CD4-positive, alpha-beta memory T cell (primary cell): ENCODE measurements at regions not wholly inside any gene's neighbourhood (a gene's known extent, or its start where the extent isn't known, plus 50 kb on each side); places are given as distances from the start of the nearest gene placed in this dataset.
"Not testable (repeated sequence)": the region's sequence is repeated elsewhere in the genome, so short reads cannot be mapped to it uniquely, and the experiment has no call there.

Experiments used
- CTCF ChIA-PET: fragments of 350-600 bp; sonication (Branson Sonifier 250); formaldehyde crosslinking; loops from one replicate; lab custom pipeline; 2021; ENCODE audit warnings: inconsistent platforms; ENCODE audit not compliant: partially characterized antibody; lab: Charles Lee
- POLR2A ChIA-PET: fragments of 350-600 bp; sonication (Branson Sonifier 250); formaldehyde crosslinking; loops from one replicate; lab custom pipeline; 2021; ENCODE audit not compliant: partially characterized antibody; lab: Charles Lee
- DNase-seq, 5 donors: peaks; one replicate each; pipeline versions ENCODE4 v3.0.0 to v3.0.0-alpha.2; 2020 to 2022; ENCODE audit warnings: mixed read lengths in 1 of 5
- H3K27ac ChIP-seq: one replicate; pipeline ENCODE4 v1.7.0; 2013; ENCODE audit warnings: low read depth, low read length
- H3K27me3 ChIP-seq: 2 replicates; pipeline ENCODE4 v1.7.0; 2013; ENCODE audit warnings: mild to moderate bottlenecking, low read length, moderate library complexity; ENCODE audit not compliant: insufficient read depth
- H3K36me3 ChIP-seq: 2 replicates; pipeline ENCODE4 v1.7.0; 2013; ENCODE audit warnings: mild to moderate bottlenecking, low read length, moderate library complexity; ENCODE audit not compliant: insufficient read depth
- H3K4me1 ChIP-seq: 2 replicates; pipeline ENCODE4 v1.7.0; 2013; ENCODE audit warnings: mild to moderate bottlenecking, low read length, moderate library complexity; ENCODE audit not compliant: insufficient read depth
- H3K4me3 ChIP-seq, 2 donors: one replicate each; pipeline ENCODE4 v1.7.0; 2013; ENCODE audit warnings: low read length in 2 of 2, mild to moderate bottlenecking in 1 of 2
- H3K9me3 ChIP-seq, 2 donors: one replicate each; pipeline ENCODE4 v1.7.0; 2013; ENCODE audit warnings: low read length in 2 of 2, control low read depth in 1 of 2; ENCODE audit not compliant: control insufficient read depth in 1 of 2
- H3K27ac Mint-ChIP-seq, 7 donors: one replicate each; pipeline ENCODE4 v1.8.0; 2020 to 2021; ENCODE audit warnings: mixed read lengths in 7 of 7, mild to moderate bottlenecking in 6 of 7, inconsistent platforms in 3 of 7, moderate library complexity in 3 of 7
- H3K27me3 Mint-ChIP-seq, 2 donors: one replicate each; pipeline ENCODE4 v1.8.0; 2020 to 2021; ENCODE audit warnings: mixed read lengths in 2 of 2
- H3K36me3 Mint-ChIP-seq, 2 donors: one replicate each; pipeline ENCODE4 v1.8.0; 2020 to 2021; ENCODE audit warnings: mixed read lengths in 2 of 2, inconsistent platforms in 1 of 2, mild to moderate bottlenecking in 1 of 2
- H3K4me1 Mint-ChIP-seq, 4 donors: one replicate each; pipeline ENCODE4 v1.8.0; 2020 to 2021; ENCODE audit warnings: mixed read lengths in 4 of 4, mild to moderate bottlenecking in 1 of 4
- H3K4me3 Mint-ChIP-seq, 8 donors: one replicate each; pipeline ENCODE4 v1.8.0; 2020 to 2021; ENCODE audit warnings: mixed read lengths in 8 of 8, mild to moderate bottlenecking in 7 of 8, moderate library complexity in 6 of 8, inconsistent platforms in 3 of 8
- H3K9me3 Mint-ChIP-seq, 8 donors: one replicate each; pipeline ENCODE4 v1.8.0; 2020 to 2021; ENCODE audit warnings: mixed read lengths in 8 of 8, mild to moderate bottlenecking in 5 of 8, inconsistent platforms in 3 of 8, moderate library complexity in 1 of 8
- intact Hi-C: fragments of 100-400 bp; cut with micrococcal nuclease; formaldehyde crosslinking; loops from one replicate; pipeline ENCODE4 v1.15.1; 2023

GRCh38 chr6:15739353-15739752 is 76.5 kb upstream of the DTNBP1 start:
- POLR2A ChIA-PET, result no interaction called here
- Mint-ChIP-seq H3K9me3 (peaks cover 0 to 3% (median 0%) of the 10 kb centered on the region in 8 donors), H3K36me3 (no peaks in the 10 kb centered on the region), H3K27me3 (peaks cover 0 to 9% of the 10 kb centered on the region in 2 donors), H3K4me1 (peaks cover 3 to 8% (median 4%) of the 10 kb centered on the region in 4 donors), H3K27ac (no peak overlapping the region), H3K4me3 (no peak overlapping the region)
- H3K27me3 ChIP-seq, result no peaks in the 10 kb centered on the region
- CTCF ChIA-PET, result no interaction called here
- H3K4me1 ChIP-seq, result no peaks in the 10 kb centered on the region
- intact Hi-C loops, result no loop called here
- H3K27ac ChIP-seq, result no peak overlapping the region
- H3K9me3 ChIP-seq, result no peaks in the 10 kb centered on the region
- DNase-seq, result no peak
- H3K36me3 ChIP-seq, result no peaks in the 10 kb centered on the region
- H3K4me3 ChIP-seq, result no peak overlapping the region

- H3K27ac ChIP-seq, POLR2A ChIA-PET, H3K4me3 Mint-ChIP-seq, DNase-seq, H3K27ac Mint-ChIP-seq, H3K9me3 ChIP-seq, H3K9me3 Mint-ChIP-seq, H3K4me1 ChIP-seq, H3K4me3 ChIP-seq, H3K27me3 Mint-ChIP-seq, CTCF ChIA-PET, H3K36me3 ChIP-seq, H3K36me3 Mint-ChIP-seq, intact Hi-C loops, H3K27me3 ChIP-seq: not testable (repeated sequence)
- peaks cover 3 to 12% (median 4%) of the 10 kb centered on the region in 4 donors for H3K4me1 Mint-ChIP-seq
Measured at GRCh38 chr6:15738195-15738594, 75.4 kb upstream of the DTNBP1 start.

GRCh38 chr6:15736297-15736696 is 73.5 kb upstream of the DTNBP1 start:
- intact Hi-C loops, result no loop called here
- Histone ChIP-seq H3K27ac (no peak overlapping the region), H3K27me3 (no peaks in the 10 kb centered on the region), H3K36me3 (no peaks in the 10 kb centered on the region), H3K9me3 (no peaks in the 10 kb centered on the region), H3K4me3 (no peak overlapping the region), H3K4me1 (no peaks in the 10 kb centered on the region)
- Mint-ChIP-seq H3K36me3 (no peaks in the 10 kb centered on the region), H3K27me3 (peaks cover 3 to 7% of the 10 kb centered on the region in 2 donors), H3K27ac (peak overlapping the region in 1 of 7 donors; percentile 6), H3K9me3 (peaks cover 0 to 3% (median 0%) of the 10 kb centered on the region in 8 donors), H3K4me3 (no peak overlapping the region), H3K4me1 (peaks cover 6 to 19% (median 7%) of the 10 kb centered on the region in 4 donors)
- ChIA-PET CTCF (no interaction called here), POLR2A (no interaction called here)
- DNase-seq, result no peak

- Mint-ChIP-seq H3K27ac (peak overlapping the region in 1 of 7 donors; percentile 14), H3K4me1 (peaks cover 6 to 19% (median 7%) of the 10 kb centered on the region in 4 donors), H3K36me3 (no peaks in the 10 kb centered on the region), H3K27me3 (peaks cover 3 to 7% of the 10 kb centered on the region in 2 donors), H3K4me3 (no peak overlapping the region), H3K9me3 (peaks cover 0 to 3% (median 0%) of the 10 kb centered on the region in 8 donors)
- DNase-seq, result no peak
- Histone ChIP-seq H3K27ac (no peak overlapping the region), H3K9me3 (no peaks in the 10 kb centered on the region), H3K4me1 (no peaks in the 10 kb centered on the region), H3K36me3 (no peaks in the 10 kb centered on the region), H3K4me3 (no peak overlapping the region), H3K27me3 (no peaks in the 10 kb centered on the region)
- CTCF ChIA-PET, result no interaction called here
- intact Hi-C loops, result no loop called here
- POLR2A ChIA-PET, result no interaction called here
Measured at GRCh38 chr6:15735567-15736265, 72.9 kb upstream of the DTNBP1 start.

GRCh38 chr6:15734118-15734897 is 71.5 kb upstream of the DTNBP1 start:
- Histone ChIP-seq H3K36me3 (no peaks in the 10 kb centered on the region), H3K27me3 (no peaks in the 10 kb centered on the region), H3K4me3 (no peak overlapping the region), H3K27ac (no peak overlapping the region), H3K9me3 (no peaks in the 10 kb centered on the region), H3K4me1 (no peaks in the 10 kb centered on the region)
- Mint-ChIP-seq H3K4me3 (no peak overlapping the region), H3K9me3 (peaks cover 0 to 3% (median 0%) of the 10 kb centered on the region in 8 donors), H3K36me3 (no peaks in the 10 kb centered on the region), H3K27ac (no peak overlapping the region), H3K4me1 (peaks cover 6 to 19% (median 7%) of the 10 kb centered on the region in 4 donors), H3K27me3 (peaks cover 7% of the 10 kb centered on the region in 2 donors)
- ChIA-PET POLR2A (no interaction called here), CTCF (interaction anchor here (0.9 kb wide), 1 partner anchor 23 kb away, joined by 3 read pairs; no protein-coding TSS in a partner anchor)
- no peak for DNase-seq
- intact Hi-C loops, result no loop called here

GRCh38 chr6:15730922-15731321 is 68.1 kb upstream of the DTNBP1 start:
- CTCF ChIA-PET, result no interaction called here
- no peaks in the 10 kb centered on the region for H3K36me3 Mint-ChIP-seq

GRCh38 chr6:15730442-15730841 is 67.6 kb upstream of the DTNBP1 start:
- no peak overlapping the region for H3K27ac Mint-ChIP-seq

More at GRCh38 chr6:15730922-15731321, 68.1 kb upstream of the DTNBP1 start:
- Histone ChIP-seq H3K4me3 (no peak overlapping the region), H3K9me3 (no peaks in the 10 kb centered on the region), H3K4me1 (no peaks in the 10 kb centered on the region), H3K27me3 (no peaks in the 10 kb centered on the region), H3K27ac (no peak overlapping the region), H3K36me3 (no peaks in the 10 kb centered on the region)
- peaks cover 6 to 15% (median 7%) of the 10 kb centered on the region in 4 donors for H3K4me1 Mint-ChIP-seq
- no peaks in the 10 kb centered on the region for H3K9me3 Mint-ChIP-seq
- intact Hi-C loops, result no loop called here
- H3K27me3 Mint-ChIP-seq, result peaks cover 4 to 7% of the 10 kb centered on the region in 2 donors
- H3K4me3 Mint-ChIP-seq, result no peak overlapping the region
- no peak overlapping the region for H3K27ac Mint-ChIP-seq
- no peak for DNase-seq
- POLR2A ChIA-PET, result no interaction called here

More at GRCh38 chr6:15730442-15730841, 67.6 kb upstream of the DTNBP1 start:
- Histone ChIP-seq H3K27me3 (no peaks in the 10 kb centered on the region), H3K4me3 (no peak overlapping the region), H3K4me1 (no peaks in the 10 kb centered on the region), H3K9me3 (no peaks in the 10 kb centered on the region), H3K36me3 (no peaks in the 10 kb centered on the region), H3K27ac (no peak overlapping the region)
- Mint-ChIP-seq H3K4me1 (peaks cover 3 to 10% (median 5%) of the 10 kb centered on the region in 4 donors), H3K9me3 (no peaks in the 10 kb centered on the region), H3K27me3 (peaks cover 4 to 7% of the 10 kb centered on the region in 2 donors), H3K36me3 (no peaks in the 10 kb centered on the region), H3K4me3 (no peak overlapping the region)
- ChIA-PET CTCF (no interaction called here), POLR2A (no interaction called here)
- intact Hi-C loops, result no loop called here
- DNase-seq, result no peak
